HEK293 (cell line): ENCODE measurements at regions not wholly inside any gene's neighbourhood (a gene's known extent, or its start where the extent isn't known, plus 50 kb on each side); places are given as distances from the start of the nearest gene placed in this dataset.

ENCODE experiments used
- CTCF ChIA-PET: fragments of 350-600 bp; formaldehyde crosslinking; extraction: SDS; loops from one replicate; lab custom pipeline; 2021; ENCODE audit warnings: antibody characterized with exemption; lab: Yijun Ruan, JAX
- POLR2A ChIA-PET: fragments of 300-600 bp; formaldehyde crosslinking; extraction: SDS; loops from one replicate; lab custom pipeline; 2020; ENCODE audit warnings: antibody characterized with exemption, inconsistent platforms; lab: Yijun Ruan, JAX
- H3K27ac ChIP-seq: fragments of 200-500 bp; sonication (Bioruptor generic); 2 replicates; pipeline ENCODE4 v1.5.1; 2014; ENCODE audit warnings: low read depth, low read length, control low read depth, inconsistent platforms; ENCODE audit errors: extremely low read depth
- H3K36me3 ChIP-seq, 2 experiments: fragments of 200-500 bp in 1 of 2; sonication (Bioruptor generic) in 1 of 2; 1 replicate in 1 of 2; 2 replicates in 1 of 2; pipeline ENCODE4 v1.5.1; 2014 to 2017; ENCODE audit warnings: inconsistent platforms in 2 of 2, low read length in 2 of 2; ENCODE audit not compliant: control insufficient read depth in 2 of 2, insufficient read depth in 1 of 2
- H3K4me1 ChIP-seq: fragments of 200-500 bp; sonication (Bioruptor generic); 2 replicates; pipeline ENCODE4 v1.5.1; 2014; ENCODE audit warnings: mild to moderate bottlenecking, low read length, inconsistent platforms; ENCODE audit not compliant: control insufficient read depth, insufficient read depth
- H3K4me3 ChIP-seq: 2 replicates; pipeline ENCODE4 v1.5.1; 2011; ENCODE audit warnings: low read depth, mild to moderate bottlenecking, control low read depth, low read length, moderate library complexity
- H3K9me3 ChIP-seq: fragments of 200-500 bp; sonication (Bioruptor generic); 2 replicates; pipeline ENCODE4 v1.5.1; 2014; ENCODE audit warnings: low read depth, low read length, inconsistent platforms; ENCODE audit not compliant: control insufficient read depth, insufficient read depth
- BCL11B ChIP-seq: fragments of 450-650 bp; formaldehyde crosslinking; IDR thresholded peaks from 2 replicates; pipeline ENCODE4 v1.5.1; 2016; ENCODE audit warnings: low read depth, missing biosample characterization, missing genetic modification characterization
- GLIS2 ChIP-seq: fragments of 450-650 bp; formaldehyde crosslinking; IDR thresholded peaks from 2 replicates; pipeline ENCODE4 v1.5.1; 2016; ENCODE audit warnings: missing biosample characterization, missing genetic modification characterization
- KLF9 ChIP-seq: fragments of 450-650 bp; formaldehyde crosslinking; IDR thresholded peaks from 2 replicates; pipeline ENCODE4 v1.5.1; 2016; ENCODE audit warnings: missing biosample characterization, missing genetic modification characterization, low read depth
- PRDM1 ChIP-seq: fragments of 450-650 bp; formaldehyde crosslinking; IDR thresholded peaks from 2 replicates; pipeline ENCODE4; 2016; ENCODE audit warnings: missing biosample characterization, missing genetic modification characterization
- REPIN1 ChIP-seq: fragments of 450-650 bp; formaldehyde crosslinking; IDR thresholded peaks from 2 replicates; pipeline ENCODE4 v1.5.1; 2017; ENCODE audit warnings: missing biosample characterization, missing genetic modification characterization, low read depth
- SALL2 ChIP-seq: fragments of 450-650 bp; formaldehyde crosslinking; IDR thresholded peaks from 2 replicates; pipeline ENCODE4 v1.5.0; 2017; ENCODE audit warnings: missing biosample characterization, mild to moderate bottlenecking, missing genetic modification characterization, borderline replicate concordance
- SP2 ChIP-seq: fragments of 450-650 bp; formaldehyde crosslinking; IDR thresholded peaks from 2 replicates; pipeline ENCODE4 v1.5.1; 2016; ENCODE audit warnings: missing biosample characterization, missing genetic modification characterization
- SP7 ChIP-seq: fragments of 450-650 bp; formaldehyde crosslinking; IDR thresholded peaks from 2 replicates; pipeline ENCODE4 v1.5.1; 2016; ENCODE audit warnings: missing biosample characterization, missing genetic modification characterization
- ZFP69B ChIP-seq: fragments of 450-650 bp; formaldehyde crosslinking; IDR thresholded peaks from 2 replicates; pipeline ENCODE4 v1.5.1; 2016; ENCODE audit warnings: missing biosample characterization, missing genetic modification characterization
- ZNF10 ChIP-seq: fragments of 450-650 bp; formaldehyde crosslinking; IDR thresholded peaks from 2 replicates; pipeline ENCODE4 v1.5.1; 2017; ENCODE audit warnings: missing biosample characterization, missing genetic modification characterization
- ZNF133 ChIP-seq: fragments of 450-650 bp; formaldehyde crosslinking; IDR thresholded peaks from 2 replicates; pipeline ENCODE4 v1.5.1; 2016; ENCODE audit warnings: missing biosample characterization, missing genetic modification characterization
- ZNF155 ChIP-seq: fragments of 450-650 bp; formaldehyde crosslinking; IDR thresholded peaks from 2 replicates; pipeline ENCODE4 v1.5.1; 2016; ENCODE audit warnings: missing biosample characterization, missing genetic modification characterization
- ZNF2 ChIP-seq: fragments of 450-650 bp; formaldehyde crosslinking; IDR thresholded peaks from 2 replicates; pipeline ENCODE4 v1.5.1; 2016; ENCODE audit warnings: missing biosample characterization, missing genetic modification characterization
- ZNF223 ChIP-seq: fragments of 450-650 bp; formaldehyde crosslinking; IDR thresholded peaks from 2 replicates; pipeline ENCODE4 v1.5.1; 2016; ENCODE audit warnings: missing biosample characterization, missing genetic modification characterization
- ZNF23 ChIP-seq: fragments of 450-650 bp; formaldehyde crosslinking; IDR thresholded peaks from 2 replicates; pipeline ENCODE4 v1.5.1; 2016; ENCODE audit warnings: missing biosample characterization, missing genetic modification characterization, borderline replicate concordance
- ZNF324 ChIP-seq: fragments of 450-650 bp; formaldehyde crosslinking; IDR thresholded peaks from 2 replicates; pipeline ENCODE4 v1.5.1; 2016; ENCODE audit warnings: missing biosample characterization, missing genetic modification characterization
- ZNF514 ChIP-seq: fragments of 450-650 bp; formaldehyde crosslinking; IDR thresholded peaks from 2 replicates; pipeline ENCODE4 v1.5.1; 2016; ENCODE audit warnings: missing biosample characterization, missing genetic modification characterization
- ZNF558 ChIP-seq: fragments of 450-650 bp; formaldehyde crosslinking; IDR thresholded peaks from 2 replicates; pipeline ENCODE4 v1.5.1; 2016; ENCODE audit warnings: missing biosample characterization, missing genetic modification characterization
- ZNF654 ChIP-seq: fragments of 450-650 bp; formaldehyde crosslinking; IDR thresholded peaks from 2 replicates; pipeline ENCODE4 v1.5.1; 2016; ENCODE audit warnings: low read depth, missing biosample characterization, missing genetic modification characterization
- ZNF677 ChIP-seq: fragments of 450-650 bp; IDR thresholded peaks from 2 replicates; pipeline ENCODE4 v1.5.0; 2018; ENCODE audit warnings: missing biosample characterization, mild to moderate bottlenecking, missing genetic modification characterization, moderate library complexity
- ZNF76 ChIP-seq: fragments of 450-650 bp; formaldehyde crosslinking; IDR thresholded peaks from 2 replicates; pipeline ENCODE4; 2016; ENCODE audit warnings: low read depth, missing biosample characterization, missing genetic modification characterization, borderline replicate concordance
- ZNF776 ChIP-seq: fragments of 450-650 bp; formaldehyde crosslinking; IDR thresholded peaks from 2 replicates; pipeline ENCODE4 v1.5.0; 2017; ENCODE audit warnings: missing biosample characterization, missing genetic modification characterization, borderline replicate concordance
- ZNF791 ChIP-seq: fragments of 450-650 bp; formaldehyde crosslinking; IDR thresholded peaks from 2 replicates; pipeline ENCODE4 v1.5.1; 2016; ENCODE audit warnings: missing biosample characterization, missing genetic modification characterization
- TF ChIP-seq, protein P1 (sequence below): fragments of 450-650 bp; formaldehyde crosslinking; IDR thresholded peaks from 2 replicates; pipeline ENCODE4 v1.5.1; 2016; ENCODE audit warnings: missing biosample characterization, missing genetic modification characterization
- TF ChIP-seq, protein P2 (sequence below): fragments of 450-650 bp; formaldehyde crosslinking; IDR thresholded peaks from 2 replicates; pipeline ENCODE4 v1.5.1; 2016; ENCODE audit warnings: missing biosample characterization, missing genetic modification characterization
- TF ChIP-seq, protein P3 (sequence below): fragments of 450-650 bp; formaldehyde crosslinking; IDR thresholded peaks from 2 replicates; pipeline ENCODE4 v1.5.1; 2016; ENCODE audit warnings: missing biosample characterization, missing genetic modification characterization

DNA sequence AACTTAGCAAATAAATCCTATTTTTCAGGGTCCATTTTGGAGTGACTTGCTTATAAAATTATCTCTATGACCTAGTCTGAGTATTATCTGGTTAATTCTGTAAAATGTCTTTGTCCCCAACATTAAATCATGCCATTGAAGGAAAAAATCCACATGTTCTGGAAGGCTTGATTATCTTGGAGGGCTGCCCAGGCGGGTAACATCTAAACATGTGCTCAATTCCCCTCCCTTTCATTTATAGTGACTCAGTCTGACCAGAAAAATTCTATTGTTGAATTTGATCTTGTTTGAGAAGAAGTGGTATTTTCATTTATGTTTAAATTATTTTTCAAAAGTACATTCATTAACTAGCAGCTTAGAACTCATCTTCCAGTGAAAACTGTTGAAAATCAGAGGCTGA is 55.4 kb upstream of the SLC10A7 start:
- CTCF ChIA-PET = no interaction called here
- no peaks in the 10 kb centered on the region for H3K36me3 ChIP-seq
- no peaks in the 10 kb centered on the region for H3K9me3 ChIP-seq
- no peak overlapping the region for H3K27ac ChIP-seq
- no peaks in the 10 kb centered on the region; the same call in 1 of the 2 replicates for H3K4me1 ChIP-seq
- no peak overlapping the region for H3K4me3 ChIP-seq
- POLR2A ChIA-PET = no interaction called here
- no peak for TF ChIP-seq ZNF324 (tag by site-specific recombination)
- no peak for TF ChIP-seq BCL11B (tag by site-specific recombination)
- TF ChIP-seq ZNF155 (tag by site-specific recombination) = no peak
- TF ChIP-seq SALL2 (tag by site-specific recombination) = no peak
- TF ChIP-seq KLF9 (tag by site-specific recombination) = no peak
- no peak for TF ChIP-seq ZNF776 (tag by site-specific recombination)
- TF ChIP-seq ZNF791 (tag by site-specific recombination) = no peak

DNA sequence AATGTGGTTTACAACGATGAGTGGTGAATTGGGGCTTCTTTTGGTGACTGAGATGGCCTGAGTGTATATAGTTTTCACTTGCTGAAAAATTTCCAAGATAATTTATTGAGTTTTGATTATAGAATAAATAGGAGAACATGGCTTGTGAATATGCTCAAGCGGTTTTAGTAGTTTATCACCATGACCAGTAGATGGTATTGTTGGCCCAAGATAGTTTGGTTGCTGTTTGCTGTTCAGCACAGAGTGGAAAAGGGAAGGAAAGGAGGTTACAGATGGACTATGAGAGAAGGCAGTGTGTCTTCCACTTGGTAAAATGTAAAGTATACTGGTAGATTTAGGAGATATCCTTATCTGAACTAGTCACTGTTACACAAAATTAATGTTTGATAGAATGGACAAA is 55.8 kb upstream of the POU4F2 start:
- no peak overlapping the region for H3K4me3 ChIP-seq
- no peaks in the 10 kb centered on the region; the same call in 1 of the 2 replicates for H3K4me1 ChIP-seq
- no peaks in the 10 kb centered on the region for H3K9me3 ChIP-seq
- TF ChIP-seq, protein P1, sequence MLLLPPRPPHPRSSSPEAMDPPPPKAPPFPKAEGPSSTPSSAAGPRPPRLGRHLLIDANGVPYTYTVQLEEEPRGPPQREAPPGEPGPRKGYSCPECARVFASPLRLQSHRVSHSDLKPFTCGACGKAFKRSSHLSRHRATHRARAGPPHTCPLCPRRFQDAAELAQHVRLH = no peak
- TF ChIP-seq ZNF654 (tag by site-specific recombination) (peak; percentile 41), ZNF76 (tag by site-specific recombination) (no peak), SP7 (tag by site-specific recombination) (no peak), ZNF2 (tag by site-specific recombination) (peak; percentile 71; the same call in 1 of the 2 replicates), ZNF23 (no peak), ZNF558 (no peak)
- TF ChIP-seq, all 188 proteins: peak for 2
- CTCF ChIA-PET = no interaction called here
- H3K27ac ChIP-seq = no peak overlapping the region
- POLR2A ChIA-PET = no interaction called here
- H3K36me3 ChIP-seq = no peaks in the 10 kb centered on the region

DNA sequence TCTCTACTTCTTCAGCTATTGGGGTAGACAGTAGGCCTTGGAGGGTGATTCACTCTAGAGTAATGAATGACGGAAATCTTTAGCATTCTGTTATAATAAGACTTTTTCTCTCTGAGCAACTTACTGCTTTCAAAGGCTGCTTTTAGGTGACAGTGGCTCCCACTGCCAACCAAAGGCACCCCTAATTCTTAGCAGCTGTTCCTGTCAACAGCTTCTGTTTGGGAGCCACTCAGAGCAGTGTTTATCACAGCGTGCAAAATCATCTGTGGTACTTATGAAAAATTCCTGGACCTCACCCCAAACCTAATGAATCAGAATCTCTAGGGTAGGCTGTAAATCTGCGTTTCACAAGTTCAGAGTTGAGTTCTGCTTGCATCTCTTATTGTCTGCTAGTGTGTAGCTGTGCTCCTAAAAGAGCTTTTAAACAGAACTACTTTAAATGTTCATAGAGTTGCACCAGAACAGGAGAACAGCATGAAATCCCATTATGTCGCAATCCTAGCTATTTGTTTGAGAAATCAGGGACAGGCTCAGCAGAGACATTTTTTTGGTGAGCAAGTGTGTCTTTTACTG is 52.8 kb upstream of the POU4F2 start:
- no peak for TF ChIP-seq PRDM1 (tag by site-specific recombination)
- TF ChIP-seq ZFP69B (tag by site-specific recombination) = no peak
- no peak for TF ChIP-seq ZNF10
- no peak for TF ChIP-seq ZNF223 (tag by site-specific recombination)
- TF ChIP-seq, protein P2, sequence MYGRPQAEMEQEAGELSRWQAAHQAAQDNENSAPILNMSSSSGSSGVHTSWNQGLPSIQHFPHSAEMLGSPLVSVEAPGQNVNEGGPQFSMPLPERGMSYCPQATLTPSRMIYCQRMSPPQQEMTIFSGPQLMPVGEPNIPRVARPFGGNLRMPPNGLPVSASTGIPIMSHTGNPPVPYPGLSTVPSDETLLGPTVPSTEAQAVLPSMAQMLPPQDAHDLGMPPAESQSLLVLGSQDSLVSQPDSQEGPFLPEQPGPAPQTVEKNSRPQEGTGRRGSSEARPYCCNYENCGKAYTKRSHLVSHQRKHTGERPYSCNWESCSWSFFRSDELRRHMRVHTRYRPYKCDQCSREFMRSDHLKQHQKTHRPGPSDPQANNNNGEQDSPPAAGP = no peak
- TF ChIP-seq ZNF514 = no peak
- TF ChIP-seq, protein P3, sequence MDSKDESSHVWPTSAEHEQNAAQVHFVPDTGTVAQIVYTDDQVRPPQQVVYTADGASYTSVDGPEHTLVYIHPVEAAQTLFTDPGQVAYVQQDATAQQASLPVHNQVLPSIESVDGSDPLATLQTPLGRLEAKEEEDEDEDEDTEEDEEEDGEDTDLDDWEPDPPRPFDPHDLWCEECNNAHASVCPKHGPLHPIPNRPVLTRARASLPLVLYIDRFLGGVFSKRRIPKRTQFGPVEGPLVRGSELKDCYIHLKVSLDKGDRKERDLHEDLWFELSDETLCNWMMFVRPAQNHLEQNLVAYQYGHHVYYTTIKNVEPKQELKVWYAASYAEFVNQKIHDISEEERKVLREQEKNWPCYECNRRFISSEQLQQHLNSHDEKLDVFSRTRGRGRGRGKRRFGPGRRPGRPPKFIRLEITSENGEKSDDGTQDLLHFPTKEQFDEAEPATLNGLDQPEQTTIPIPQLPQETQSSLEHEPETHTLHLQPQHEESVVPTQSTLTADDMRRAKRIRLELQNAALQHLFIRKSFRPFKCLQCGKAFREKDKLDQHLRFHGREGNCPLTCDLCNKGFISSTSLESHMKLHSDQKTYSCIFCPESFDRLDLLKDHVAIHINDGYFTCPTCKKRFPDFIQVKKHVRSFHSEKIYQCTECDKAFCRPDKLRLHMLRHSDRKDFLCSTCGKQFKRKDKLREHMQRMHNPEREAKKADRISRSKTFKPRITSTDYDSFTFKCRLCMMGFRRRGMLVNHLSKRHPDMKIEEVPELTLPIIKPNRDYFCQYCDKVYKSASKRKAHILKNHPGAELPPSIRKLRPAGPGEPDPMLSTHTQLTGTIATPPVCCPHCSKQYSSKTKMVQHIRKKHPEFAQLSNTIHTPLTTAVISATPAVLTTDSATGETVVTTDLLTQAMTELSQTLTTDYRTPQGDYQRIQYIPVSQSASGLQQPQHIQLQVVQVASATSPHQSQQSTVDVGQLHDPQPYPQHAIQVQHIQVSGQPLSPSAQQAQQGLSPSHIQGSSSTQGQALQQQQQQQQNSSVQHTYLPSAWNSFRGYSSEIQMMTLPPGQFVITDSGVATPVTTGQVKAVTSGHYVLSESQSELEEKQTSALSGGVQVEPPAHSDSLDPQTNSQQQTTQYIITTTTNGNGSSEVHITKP = no peak
- no peak for TF ChIP-seq ZNF677 (tag by site-specific recombination)
- TF ChIP-seq GLIS2 (tag by site-specific recombination) = no peak
- no peak for TF ChIP-seq REPIN1 (tag by site-specific recombination)
- TF ChIP-seq SP2 (tag by site-specific recombination) = no peak
- TF ChIP-seq ZNF133 (tag by site-specific recombination) = no peak
- H3K27ac ChIP-seq = no peak overlapping the region
- ChIA-PET POLR2A (no interaction called here), CTCF (interaction anchor here (0.7 kb wide), 1 partner anchor 215 kb away, joined by 3 read pairs; no protein-coding TSS in a partner anchor)
- no peak overlapping the region for H3K4me3 ChIP-seq
- H3K36me3 ChIP-seq = no peaks in the 10 kb centered on the region
- H3K4me1 ChIP-seq = no peaks in the 10 kb centered on the region
- no peaks in the 10 kb centered on the region for H3K9me3 ChIP-seq
